H9 (cell line): ENCODE measurements at regions not wholly inside any gene's neighbourhood (a gene's known extent, or its start where the extent isn't known, plus 50 kb on each side); places are given as distances from the start of the nearest gene placed in this dataset.

Experiments used
- DNase-seq: peaks from one replicate; pipeline ENCODE4 v3.0.0-alpha.2; 2017
- H2AFZ ChIP-seq: one replicate; pipeline ENCODE4 v1.6.1; 2013; ENCODE audit warnings: mild to moderate bottlenecking, low read length, control low read depth, moderate library complexity
- H2AK5ac ChIP-seq: 2 replicates; pipeline ENCODE4 v1.6.1; 2013; ENCODE audit warnings: low read length, control low read depth, mixed read lengths; ENCODE audit not compliant: insufficient read length
- H2BK120ac ChIP-seq: one replicate; pipeline ENCODE4 v1.6.1; 2013; ENCODE audit warnings: low read depth, mild to moderate bottlenecking, low read length, control low read depth, inconsistent platforms; ENCODE audit not compliant: poor library complexity, severe bottlenecking
- H2BK12ac ChIP-seq: 2 replicates; pipeline ENCODE4 v1.6.1; 2013; ENCODE audit warnings: low read length, control low read depth, mixed read lengths, low read depth; ENCODE audit not compliant: insufficient read length
- H2BK15ac ChIP-seq: 2 replicates; pipeline ENCODE4 v1.6.1; 2013; ENCODE audit warnings: low read depth, low read length, control low read depth
- H2BK20ac ChIP-seq: one replicate; pipeline ENCODE4 v1.6.1; 2013; ENCODE audit warnings: low read depth, mild to moderate bottlenecking, low read length, control low read depth, inconsistent platforms; ENCODE audit not compliant: poor library complexity, severe bottlenecking
- H2BK5ac ChIP-seq: 2 replicates; pipeline ENCODE4 v1.6.1; 2013; ENCODE audit warnings: low read length, control low read depth, mixed read lengths; ENCODE audit not compliant: insufficient read length
- H3K14ac ChIP-seq: 2 replicates; pipeline ENCODE4 v1.6.1; 2013; ENCODE audit warnings: low read length, control low read depth; ENCODE audit not compliant: insufficient read depth
- H3K18ac ChIP-seq: 2 replicates; pipeline ENCODE4 v1.6.1; 2013; ENCODE audit warnings: low read depth, mild to moderate bottlenecking, mixed read lengths, low read length, control low read depth; ENCODE audit not compliant: insufficient read length
- H3K23ac ChIP-seq: 2 replicates; pipeline ENCODE4 v1.6.1; 2013; ENCODE audit warnings: low read length, control low read depth, mixed read lengths, low read depth; ENCODE audit not compliant: insufficient read length
- H3K23me2 ChIP-seq: 2 replicates; pipeline ENCODE4 v1.6.1; 2013; ENCODE audit warnings: low read depth, mild to moderate bottlenecking, mixed read lengths, low read length, control low read depth; ENCODE audit not compliant: insufficient read length, poor library complexity, severe bottlenecking
- H3K27ac ChIP-seq: 2 replicates; pipeline ENCODE4 v1.5.1; 2013; ENCODE audit warnings: low read length, control low read depth, mixed read lengths, low read depth; ENCODE audit not compliant: insufficient read length
- H3K27me3 ChIP-seq: 2 replicates; pipeline ENCODE4 v1.6.1; 2013; ENCODE audit warnings: low read length, control low read depth, inconsistent platforms; ENCODE audit not compliant: insufficient read depth
- H3K4ac ChIP-seq: 2 replicates; pipeline ENCODE4 v1.6.1; 2013; ENCODE audit warnings: low read depth, mild to moderate bottlenecking, control low read depth, inconsistent platforms, low read length, moderate library complexity
- H3K4me1 ChIP-seq: 2 replicates; pipeline ENCODE4 v1.6.1; 2013; ENCODE audit warnings: low read length, control low read depth, inconsistent platforms; ENCODE audit not compliant: insufficient read depth
- H3K4me2 ChIP-seq: 2 replicates; pipeline ENCODE4 v1.6.1; 2013; ENCODE audit warnings: low read length, control low read depth, mixed read lengths; ENCODE audit not compliant: insufficient read length, insufficient read depth
- H3K56ac ChIP-seq: 2 replicates; pipeline ENCODE4 v1.6.1; 2013; ENCODE audit warnings: low read depth, mild to moderate bottlenecking, mixed read lengths, low read length, control low read depth; ENCODE audit not compliant: insufficient read length
- H3K79me1 ChIP-seq: 2 replicates; pipeline ENCODE4 v1.6.1; 2013; ENCODE audit warnings: low read depth, mild to moderate bottlenecking, moderate library complexity, low read length, control low read depth, inconsistent platforms; ENCODE audit not compliant: insufficient read depth, poor library complexity, severe bottlenecking
- H3K79me2 ChIP-seq: 2 replicates; pipeline ENCODE4 v1.6.1; 2013; ENCODE audit warnings: low read length, control low read depth, inconsistent platforms; ENCODE audit not compliant: insufficient read depth
- H3K9ac ChIP-seq: 2 replicates; pipeline ENCODE4 v1.6.1; 2013; ENCODE audit warnings: low read length, control low read depth, mixed read lengths; ENCODE audit not compliant: insufficient read length; ENCODE audit errors: extremely low read depth
- H3K9me3 ChIP-seq: one replicate; pipeline ENCODE4 v1.6.1; 2013; ENCODE audit warnings: low read depth, low read length, inconsistent platforms; ENCODE audit not compliant: control insufficient read depth
- H3T11ph ChIP-seq: one replicate; pipeline ENCODE4 v1.6.1; 2013; ENCODE audit warnings: mild to moderate bottlenecking, low read length, control low read depth, inconsistent platforms
- H4K20me1 ChIP-seq: one replicate; pipeline ENCODE4 v1.6.1; 2013; ENCODE audit not compliant: control insufficient read depth, insufficient read length, insufficient read depth
- H4K5ac ChIP-seq: 2 replicates; pipeline ENCODE4 v1.6.1; 2013; ENCODE audit warnings: low read depth, mild to moderate bottlenecking, mixed read lengths, low read length, control low read depth; ENCODE audit not compliant: insufficient read length
- H4K8ac ChIP-seq: replicated peaks from 2 replicates; pipeline ENCODE4 v1.6.1; 2013; ENCODE audit warnings: low read length, control low read depth, mixed read lengths, low read depth; ENCODE audit not compliant: insufficient read length
- H4K91ac ChIP-seq: 2 replicates; pipeline ENCODE4 v1.6.1; 2013; ENCODE audit warnings: low read depth, mild to moderate bottlenecking, moderate library complexity, mixed read lengths, low read length, control low read depth; ENCODE audit not compliant: insufficient read length
- H3K27ac Mint-ChIP-seq, 3 experiments: 2 replicates in 2 of 3; 3 replicates in 1 of 3; pipeline ENCODE4 v1.8.0; 2020 to 2021; ENCODE audit warnings: mixed read lengths in 3 of 3, mild to moderate bottlenecking in 1 of 3, moderate library complexity in 1 of 3
- H3K27me3 Mint-ChIP-seq: 2 replicates; pipeline ENCODE4 v1.8.0; 2021; ENCODE audit warnings: low read depth, mild to moderate bottlenecking, moderate library complexity, mixed read lengths
- H3K36me3 Mint-ChIP-seq, 3 experiments: 2 replicates in 2 of 3; 3 replicates in 1 of 3; pipeline ENCODE4 v1.8.0; 2020 to 2021; ENCODE audit warnings: low read depth in 3 of 3, mixed read lengths in 3 of 3; ENCODE audit not compliant: insufficient read depth in 1 of 3
- H3K4me1 Mint-ChIP-seq, 2 experiments: 2 replicates each; pipeline ENCODE4 v1.8.0; 2020; ENCODE audit warnings: mixed read lengths in 2 of 2
- H3K4me3 Mint-ChIP-seq, 2 experiments: 2 replicates in 1 of 2; 3 replicates in 1 of 2; pipeline ENCODE4 v1.8.0; 2020 to 2021; ENCODE audit warnings: mild to moderate bottlenecking in 2 of 2, mixed read lengths in 2 of 2, moderate library complexity in 1 of 2
- H3K9me3 Mint-ChIP-seq, 2 experiments: 2 replicates in 1 of 2; 3 replicates in 1 of 2; pipeline ENCODE4 v1.8.0; 2020; ENCODE audit warnings: mild to moderate bottlenecking in 2 of 2, mixed read lengths in 2 of 2, moderate library complexity in 1 of 2
- WGBS: extraction: QIAGEN DNeasy Blood & Tissue Kit; methylation state at CpG from one replicate; pipeline ENCODE4 v1.1.7; 2013; ENCODE audit warnings: missing lambda C conversion rate, low lambda C conversion rate, mixed read lengths; ENCODE audit not compliant: insufficient read length; ENCODE audit errors: extremely low coverage; 5-methylcytosine and 5-hydroxymethylcytosine counted together
- TF ChIP-seq, protein P1 (sequence below): fragments of 200-600 bp; sonication (generic); conservative IDR thresholded peaks from 3 replicates; pipeline ENCODE4 v1.8.0; 2021; ENCODE audit warnings: antibody characterized with exemption, mild to moderate bottlenecking

GRCh38 chr17:36727052-36727451, 125.7 kb downstream of the MRM1 start:
- Histone ChIP-seq H3K4me2 (no peak overlapping the region), H3K9ac (no peak overlapping the region), H2BK20ac (no peak overlapping the region), H4K91ac (no peak overlapping the region), H4K5ac (no peak overlapping the region), H3K27ac (no peak overlapping the region), H2BK120ac (no peak overlapping the region), H3K18ac (no peak overlapping the region), H3K27me3 (no peaks in the 10 kb centered on the region), H4K8ac (no peak overlapping the region), H2AFZ (no peak overlapping the region), H3K14ac (no peak overlapping the region), H3T11ph (no peak overlapping the region), H3K79me2 (no peaks in the 10 kb centered on the region), H3K23ac (no peak overlapping the region), H3K4ac (no peak overlapping the region), H2BK12ac (no peak overlapping the region), H3K56ac (no peak overlapping the region), H4K20me1 (no peaks in the 10 kb centered on the region), H2BK5ac (no peak overlapping the region), H3K23me2 (peaks cover 3% of the 10 kb centered on the region), H2BK15ac (no peak overlapping the region), H3K9me3 (no peaks in the 10 kb centered on the region), H3K4me1 (peaks cover 17% of the 10 kb centered on the region; the same call in 1 of the 2 replicates), H2AK5ac (no peak overlapping the region), H3K79me1 (no peaks in the 10 kb centered on the region)
- H3K27ac Mint-ChIP-seq, result no peak overlapping the region; a peak in 1 of 7 replicates
- no peak overlapping the region for H3K4me3 Mint-ChIP-seq
- no peak for DNase-seq
- peaks cover 41% of the 10 kb centered on the region for H3K27me3 Mint-ChIP-seq
- H3K36me3 Mint-ChIP-seq, result no peaks in the 10 kb centered on the region
- no peaks in the 10 kb centered on the region for H3K9me3 Mint-ChIP-seq
- H3K4me1 Mint-ChIP-seq, result peaks cover 53 to 68% of the 10 kb centered on the region in 2 experiments
- WGBS, result no CpG with 5 or more reads among the region's 8 CpGs
- TF ChIP-seq, protein P1, sequence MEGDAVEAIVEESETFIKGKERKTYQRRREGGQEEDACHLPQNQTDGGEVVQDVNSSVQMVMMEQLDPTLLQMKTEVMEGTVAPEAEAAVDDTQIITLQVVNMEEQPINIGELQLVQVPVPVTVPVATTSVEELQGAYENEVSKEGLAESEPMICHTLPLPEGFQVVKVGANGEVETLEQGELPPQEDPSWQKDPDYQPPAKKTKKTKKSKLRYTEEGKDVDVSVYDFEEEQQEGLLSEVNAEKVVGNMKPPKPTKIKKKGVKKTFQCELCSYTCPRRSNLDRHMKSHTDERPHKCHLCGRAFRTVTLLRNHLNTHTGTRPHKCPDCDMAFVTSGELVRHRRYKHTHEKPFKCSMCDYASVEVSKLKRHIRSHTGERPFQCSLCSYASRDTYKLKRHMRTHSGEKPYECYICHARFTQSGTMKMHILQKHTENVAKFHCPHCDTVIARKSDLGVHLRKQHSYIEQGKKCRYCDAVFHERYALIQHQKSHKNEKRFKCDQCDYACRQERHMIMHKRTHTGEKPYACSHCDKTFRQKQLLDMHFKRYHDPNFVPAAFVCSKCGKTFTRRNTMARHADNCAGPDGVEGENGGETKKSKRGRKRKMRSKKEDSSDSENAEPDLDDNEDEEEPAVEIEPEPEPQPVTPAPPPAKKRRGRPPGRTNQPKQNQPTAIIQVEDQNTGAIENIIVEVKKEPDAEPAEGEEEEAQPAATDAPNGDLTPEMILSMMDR, result no peak
